Suppressor macrophage treated with lipopolysaccharide for 1 hour (primary cell): ENCODE measurements at regions not wholly inside any gene's neighbourhood (a gene's known extent, or its start where the extent isn't known, plus 50 kb on each side); places are given as distances from the start of the nearest gene placed in this dataset.

Experiments
- DNase-seq, 3 donors: peaks; one replicate each; pipeline ENCODE4 v3.0.0-alpha.2; 2020 to 2022

DNA sequence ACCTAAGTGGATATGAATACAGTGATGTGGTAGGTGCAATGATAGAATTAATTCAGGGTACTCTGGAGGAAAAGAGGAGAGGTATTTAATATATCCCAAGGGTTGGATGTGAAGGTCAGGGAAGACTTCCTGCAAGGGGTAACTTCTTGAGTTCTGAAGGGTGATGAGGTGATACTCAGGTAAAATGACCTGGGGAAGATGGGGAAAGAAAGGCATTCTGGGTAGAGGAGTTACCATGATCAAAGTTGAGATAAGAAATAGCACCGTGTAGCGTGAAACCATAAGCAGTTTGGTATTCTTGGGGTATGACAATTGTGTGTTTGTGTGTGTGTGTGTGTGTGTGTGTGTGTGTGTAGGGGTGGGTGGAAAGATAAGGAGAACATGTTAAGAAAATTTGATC lies 270.4 kb upstream of the LCORL start:
- no peak for DNase-seq

GRCh38 chr4:18291256-18291655 lies 269.7 kb upstream of the LCORL start:
- no peak for DNase-seq

GRCh38 chr4:18285357-18285756 lies 263.8 kb upstream of the LCORL start:
- DNase-seq: no peak

DNA sequence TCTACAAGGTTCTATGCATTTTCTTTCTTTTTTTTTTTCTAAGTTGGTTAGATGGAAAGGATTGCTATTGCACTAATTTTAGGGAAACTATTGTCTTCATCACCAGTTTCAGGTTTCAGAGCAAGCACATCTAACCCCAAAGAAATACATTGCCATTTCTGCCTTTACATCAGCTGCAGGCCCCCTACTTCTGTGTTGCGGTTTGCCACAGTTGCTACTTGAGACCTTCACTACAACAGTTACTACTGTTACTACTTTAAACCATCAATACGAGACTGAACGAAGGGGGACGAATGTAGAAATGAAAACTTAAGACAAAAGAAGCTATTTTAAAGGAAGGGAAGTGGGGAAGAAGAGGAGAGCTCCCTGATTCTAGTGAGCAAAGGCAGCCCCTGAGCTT lies 256.7 kb upstream of the LCORL start:
- DNase-seq: no peak

DNA sequence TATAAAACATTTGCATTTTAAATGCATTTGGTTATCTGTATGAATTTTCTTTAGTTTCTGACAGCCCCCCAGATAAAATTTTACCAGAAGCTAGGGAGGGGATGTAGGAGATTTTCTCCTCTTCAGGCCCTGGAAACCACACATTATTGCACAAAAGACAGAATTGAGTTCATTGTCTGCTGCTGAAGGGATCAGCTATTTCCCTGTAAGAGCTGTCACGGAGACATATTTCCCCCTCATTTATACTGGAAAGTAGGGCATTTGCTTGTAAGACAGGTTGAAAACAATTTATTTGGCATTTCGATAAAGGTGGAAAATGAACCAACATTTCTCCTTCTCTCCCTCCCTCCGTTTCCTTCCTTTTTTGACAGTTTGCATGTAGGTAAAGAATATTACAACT lies 241.3 kb upstream of the LCORL start:
- DNase-seq: no peak

DNA sequence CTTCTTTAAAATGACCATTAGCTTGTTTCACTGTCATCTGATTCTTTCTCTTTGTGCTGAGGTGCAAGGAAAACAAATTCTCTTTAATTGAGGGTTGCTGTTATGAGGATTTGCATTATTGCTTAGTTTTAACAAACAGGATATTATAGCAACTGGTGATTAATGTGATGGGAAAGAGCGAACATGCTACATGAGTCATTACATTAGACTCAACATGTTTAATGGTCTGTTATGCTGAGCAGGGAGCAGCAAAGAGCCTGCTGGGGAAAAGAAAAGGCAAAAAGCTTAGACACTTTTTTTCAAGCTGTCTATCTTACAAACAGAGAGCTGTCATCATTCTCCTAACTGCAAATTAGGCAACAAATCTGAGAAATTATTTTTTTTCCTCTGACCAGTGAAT lies 230.5 kb upstream of the LCORL start:
- no peak for DNase-seq

- DNase-seq: no peak
These were observed 229.0 kb upstream of the LCORL start for GRCh38 chr4:18250564-18250963.

DNA sequence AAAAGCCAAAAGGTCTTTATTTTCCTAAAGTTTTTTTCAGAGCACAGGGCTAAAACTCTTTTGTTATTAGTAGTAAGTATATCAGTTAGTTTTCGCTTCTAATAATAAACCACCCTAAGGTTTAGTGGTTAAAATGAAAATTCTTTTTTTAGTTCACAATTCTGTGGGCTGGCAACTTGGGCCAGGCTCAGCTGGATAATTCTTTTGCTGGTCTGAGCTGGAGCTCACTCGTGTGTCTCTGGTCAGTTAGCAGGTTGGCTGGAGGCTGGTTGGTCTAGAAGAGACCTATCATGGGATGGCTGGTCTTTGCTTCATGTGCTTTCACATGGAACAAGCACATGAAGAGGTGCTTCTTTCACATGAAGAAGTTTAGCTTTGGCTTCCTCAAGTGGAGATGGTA lies 227.1 kb upstream of the LCORL start:
- no peak for DNase-seq

GRCh38 chr4:18247189-18247588 lies 225.6 kb upstream of the LCORL start:
- DNase-seq: no peak

- DNase-seq: no peak
These were observed 221.6 kb upstream of the LCORL start for GRCh38 chr4:18242919-18243693.

DNA sequence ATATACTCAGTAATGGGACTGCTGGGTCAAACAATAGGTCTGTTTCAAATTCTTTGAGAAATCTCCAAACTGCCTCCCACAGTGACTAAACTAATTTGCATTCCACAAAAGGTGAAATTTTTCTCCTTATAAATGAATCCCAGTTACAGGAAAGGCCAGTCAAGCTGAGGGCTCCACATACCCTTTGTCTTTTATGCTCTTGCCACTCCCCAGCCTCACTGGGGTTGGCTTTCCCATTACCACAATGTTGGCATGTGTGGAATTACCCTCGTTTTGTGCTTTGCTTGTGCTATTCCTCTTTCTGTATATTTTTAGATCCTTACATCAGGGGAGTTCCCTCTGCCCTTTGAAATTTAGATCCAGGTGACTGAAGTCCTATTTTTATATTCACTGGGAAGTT lies 220.2 kb upstream of the LCORL start:
- no peak for DNase-seq

- no peak for DNase-seq
These were observed 212.6 kb upstream of the LCORL start for GRCh38 chr4:18234108-18234507.

GRCh38 chr4:18231726-18232125 lies 210.2 kb upstream of the LCORL start:
- DNase-seq: no peak

DNA sequence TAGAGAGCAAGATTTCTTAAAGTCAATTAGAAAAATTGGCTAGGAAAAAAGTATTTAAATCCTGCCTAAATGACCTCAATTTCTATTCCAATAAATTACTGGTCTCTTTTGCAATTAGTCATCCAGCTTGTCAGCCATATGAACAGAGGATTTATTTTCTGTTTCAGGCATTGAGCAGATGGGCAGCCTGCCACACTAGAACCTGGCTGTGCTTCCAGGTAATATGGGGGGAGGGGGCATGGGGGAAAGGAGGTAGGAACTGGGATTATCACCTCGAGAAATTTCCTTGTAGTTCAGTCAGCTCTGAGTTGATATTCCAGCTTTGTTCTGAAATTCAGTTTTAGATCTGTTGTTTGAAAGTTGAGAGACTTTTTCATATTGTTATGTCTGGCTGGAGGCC lies 206.3 kb upstream of the LCORL start:
- DNase-seq: no peak

DNA sequence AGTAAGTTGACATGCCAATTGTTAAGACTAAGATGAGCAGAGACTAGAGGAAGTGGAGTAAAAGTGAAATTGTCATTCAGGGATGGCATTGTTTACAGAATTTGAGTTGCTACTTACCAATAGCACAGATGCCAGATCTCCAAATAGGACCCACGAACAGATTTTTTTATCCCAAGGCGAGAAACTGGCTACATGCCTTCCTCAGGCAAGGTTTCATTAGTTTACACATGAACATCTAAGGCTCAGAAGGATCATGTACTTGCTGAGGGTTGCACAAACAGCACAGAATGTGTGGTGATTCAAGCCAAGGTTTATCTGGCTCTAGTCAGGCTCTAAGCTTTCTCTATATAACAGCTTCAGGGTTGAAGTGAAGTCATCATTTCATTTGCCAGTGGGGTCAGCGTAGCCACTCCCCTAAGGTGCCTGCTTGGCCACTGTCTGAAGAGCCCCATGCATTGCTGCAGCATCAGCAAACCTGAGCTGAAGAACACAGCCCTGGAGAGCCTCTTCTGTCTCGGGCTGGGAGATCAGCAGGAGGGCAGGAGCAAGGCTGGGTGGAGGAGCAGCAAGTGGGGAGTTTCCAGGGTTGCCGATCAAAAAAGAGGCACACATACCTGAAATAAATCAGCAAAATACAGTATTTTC lies 193.0 kb upstream of the LCORL start:
- DNase-seq: no peak

DNA sequence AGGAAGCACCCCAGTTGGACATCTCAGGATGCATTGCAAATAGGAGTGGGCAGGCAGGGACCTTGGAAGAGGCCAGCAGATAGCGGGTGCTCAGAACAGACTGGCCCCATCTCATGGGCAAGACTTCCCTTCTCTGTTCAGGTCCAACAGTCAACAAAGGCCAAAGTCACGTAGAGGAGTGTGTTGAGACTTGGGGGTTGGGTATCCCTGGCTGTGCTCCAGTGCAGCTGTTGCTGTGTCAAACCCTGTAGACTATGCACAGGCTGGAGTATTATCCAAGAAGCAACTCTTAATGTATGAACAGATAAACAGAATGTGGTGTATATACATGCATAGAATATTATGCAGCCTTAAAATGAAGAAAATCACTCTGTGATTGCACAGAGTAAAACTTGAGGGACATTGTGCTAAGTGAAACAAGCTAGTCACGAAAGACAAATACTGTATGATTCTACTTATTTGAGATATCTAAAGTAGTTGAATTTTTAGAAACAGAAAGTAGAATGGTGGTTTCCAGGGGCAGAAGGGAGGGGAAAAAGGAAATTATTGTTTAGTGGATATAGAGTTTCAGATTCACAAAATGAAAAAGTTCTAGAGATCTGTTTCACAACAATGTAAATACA lies 192.1 kb upstream of the LCORL start:
- DNase-seq: no peak

GRCh38 chr4:18209448-18209847 lies 187.9 kb upstream of the LCORL start:
- DNase-seq: no peak

GRCh38 chr4:18203966-18204365 lies 182.4 kb upstream of the LCORL start:
- DNase-seq: no peak

DNA sequence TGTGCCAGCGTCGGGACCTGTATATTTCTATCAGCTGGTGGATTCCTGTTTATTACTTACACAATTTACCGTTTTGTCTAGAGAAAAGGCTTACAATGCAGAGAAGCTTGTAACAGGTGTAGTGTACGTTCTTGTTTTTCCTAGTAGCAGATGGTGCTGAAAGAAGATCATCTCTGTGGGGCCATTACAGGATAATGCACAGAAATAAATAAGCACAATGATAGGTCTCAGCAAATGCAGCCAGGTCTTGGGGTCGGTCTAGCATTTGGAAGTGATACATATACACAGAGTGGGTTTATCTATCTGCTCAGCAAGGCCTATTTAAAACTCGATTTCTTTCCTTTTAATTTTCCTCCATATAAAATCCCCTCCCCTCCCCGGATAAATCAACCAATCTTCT lies 180.9 kb upstream of the LCORL start:
- DNase-seq: no peak

DNA sequence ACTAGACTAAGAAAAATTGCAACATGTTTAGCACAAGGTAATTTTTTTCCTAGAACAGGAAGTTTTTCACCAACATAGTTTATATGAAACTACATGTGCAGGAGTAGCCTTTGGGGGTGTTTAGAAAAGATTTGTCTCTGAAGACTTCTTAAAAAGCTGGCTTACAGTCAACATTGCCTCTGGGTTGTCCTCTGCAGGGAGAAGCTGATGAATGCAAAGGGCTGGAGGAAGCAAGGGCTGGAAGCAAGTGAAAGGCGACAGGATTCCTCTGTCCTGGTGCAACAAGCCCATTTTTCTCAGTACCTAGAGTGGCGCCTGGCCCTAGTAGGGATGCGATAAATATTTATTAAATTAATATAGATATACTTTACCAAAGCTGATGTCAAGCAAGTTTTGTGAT lies 180.3 kb upstream of the LCORL start:
- DNase-seq: no peak

GRCh38 chr4:18198653-18199052 lies 177.1 kb upstream of the LCORL start:
- DNase-seq: no peak

DNA sequence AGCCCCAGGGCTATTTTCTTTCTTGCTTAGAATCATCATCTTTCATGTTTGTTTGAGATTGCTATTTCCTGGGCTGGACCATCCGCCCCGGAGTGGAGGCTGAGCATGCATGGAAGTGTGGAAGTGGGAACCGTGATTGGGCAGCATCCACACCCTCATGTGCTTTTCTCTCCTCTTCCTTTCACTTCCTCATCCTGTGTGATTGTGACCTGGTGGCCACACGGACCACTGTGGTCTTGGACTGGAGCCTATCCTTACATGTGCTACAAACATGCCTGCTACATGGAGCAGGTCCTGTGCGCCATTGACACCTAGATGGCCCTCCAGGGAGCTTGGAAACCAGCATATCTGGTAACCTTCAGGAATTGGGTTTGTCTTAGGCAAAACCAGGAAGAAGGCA lies 175.9 kb upstream of the LCORL start:
- DNase-seq: no peak

- DNase-seq: no peak
These were observed 172.7 kb upstream of the LCORL start for GRCh38 chr4:18194278-18194677.

GRCh38 chr4:18192901-18193300 lies 171.3 kb upstream of the LCORL start:
- DNase-seq: no peak
